Colonic mucosa (tissue), 4 donors: ENCODE measurements at regions not wholly inside any gene's neighbourhood (a gene's known extent, or its start where the extent isn't known, plus 50 kb on each side); places are given as distances from the start of the nearest gene placed in this dataset.

ENCODE experiments used
- DNase-seq: peaks from one replicate; pipeline ENCODE4 v3.0.0-alpha.2; 2020
- H3K27ac ChIP-seq: fragments of 200-600 bp; one replicate; pipeline ENCODE4 v1.8.0; 2021
- H3K27me3 ChIP-seq: fragments of 200-600 bp; one replicate; pipeline ENCODE4 v1.8.0; 2021
- H3K36me3 ChIP-seq: fragments of 200-600 bp; one replicate; pipeline ENCODE4 v1.8.0; 2021
- H3K4me1 ChIP-seq: fragments of 200-600 bp; one replicate; pipeline ENCODE4 v1.8.0; 2021; ENCODE audit warnings: mild to moderate bottlenecking
- H3K4me3 ChIP-seq: fragments of 200-600 bp; one replicate; pipeline ENCODE4 v1.8.0; 2021
- H3K9ac ChIP-seq, 2 donors: one replicate each; pipeline ENCODE4 v1.7.0; 2013; ENCODE audit warnings: control low read depth in 2 of 2, low read depth in 2 of 2, low read length in 2 of 2
- H3K9me3 ChIP-seq: fragments of 200-600 bp; one replicate; pipeline ENCODE4 v1.8.0; 2021
- CTCF ChIP-seq: fragments of 200-600 bp; IDR thresholded peaks from one replicate; pipeline ENCODE4 v1.8.0; 2022; ENCODE audit warnings: antibody characterized with exemption, mild to moderate bottlenecking
- intact Hi-C: fragments of 100-400 bp; cut with DNase I; formaldehyde crosslinking; loops from one replicate; pipeline ENCODE4 v1.14.1; 2022
- donor health status: healthy.
- donor health status: DM: no; HTN: no; CAD: no.
- donor health status: DM: no; HTN: no; CAD: no.

GRCh38 chr14:54216827-54217226, 180.0 kb upstream of the CDKN3 start:
- no peaks in the 10 kb centered on the region for H3K27me3 ChIP-seq
- intact Hi-C loops = no loop called here
- no peak for TF ChIP-seq CTCF

GRCh38 chr14:54219261-54220070, 177.3 kb upstream of the CDKN3 start:
- H3K27ac ChIP-seq = no peak overlapping the region
- TF ChIP-seq CTCF = no peak
- intact Hi-C loops = no loop called here

More at GRCh38 chr14:54216827-54217226, 180.0 kb upstream of the CDKN3 start:
- H3K4me3 ChIP-seq = no peak overlapping the region
- H3K9me3 ChIP-seq = no peaks in the 10 kb centered on the region
- no peak for DNase-seq
- no peak overlapping the region for H3K9ac ChIP-seq
- no peak overlapping the region for H3K27ac ChIP-seq
- H3K36me3 ChIP-seq = no peaks in the 10 kb centered on the region
- no peaks in the 10 kb centered on the region for H3K4me1 ChIP-seq

GRCh38 chr14:54220071-54220703, 176.6 kb upstream of the CDKN3 start:
- no peaks in the 10 kb centered on the region for H3K27me3 ChIP-seq
- no peaks in the 10 kb centered on the region for H3K9me3 ChIP-seq
- no peak overlapping the region for H3K27ac ChIP-seq
- H3K36me3 ChIP-seq = no peaks in the 10 kb centered on the region
- peak overlapping the region in 1 of 2 donors; percentile 13 for H3K9ac ChIP-seq
- H3K4me1 ChIP-seq = no peaks in the 10 kb centered on the region
- intact Hi-C loops = no loop called here
- no peak for TF ChIP-seq CTCF
- no peak for DNase-seq
- H3K4me3 ChIP-seq = no peak overlapping the region

More at GRCh38 chr14:54219261-54220070, 177.3 kb upstream of the CDKN3 start:
- H3K9ac ChIP-seq = no peak overlapping the region
- no peak overlapping the region for H3K4me3 ChIP-seq
- H3K36me3 ChIP-seq = no peaks in the 10 kb centered on the region
- H3K9me3 ChIP-seq = no peaks in the 10 kb centered on the region
- H3K27me3 ChIP-seq = no peaks in the 10 kb centered on the region
- H3K4me1 ChIP-seq = no peaks in the 10 kb centered on the region
- no peak for DNase-seq

GRCh38 chr14:54220704-54221431, 175.9 kb upstream of the CDKN3 start:
- peak overlapping the region in 1 of 2 donors; percentile 13 for H3K9ac ChIP-seq
- intact Hi-C loops = no loop called here
- TF ChIP-seq CTCF = no peak

GRCh38 chr14:54221432-54221803, 175.4 kb upstream of the CDKN3 start:
- no peak for DNase-seq
- Histone ChIP-seq H3K9ac (no peak overlapping the region), H3K36me3 (no peaks in the 10 kb centered on the region), H3K27me3 (no peaks in the 10 kb centered on the region), H3K4me3 (no peak overlapping the region), H3K4me1 (no peaks in the 10 kb centered on the region), H3K9me3 (no peaks in the 10 kb centered on the region), H3K27ac (no peak overlapping the region)
- intact Hi-C loops = no loop called here
- no peak for TF ChIP-seq CTCF

More at GRCh38 chr14:54220704-54221431, 175.9 kb upstream of the CDKN3 start:
- Histone ChIP-seq H3K27me3 (no peaks in the 10 kb centered on the region), H3K4me1 (no peaks in the 10 kb centered on the region), H3K27ac (no peak overlapping the region), H3K36me3 (no peaks in the 10 kb centered on the region), H3K4me3 (no peak overlapping the region), H3K9me3 (no peaks in the 10 kb centered on the region)
- DNase-seq = no peak
